GM21515 (cell line): ENCODE measurements at regions not wholly inside any gene's neighbourhood (a gene's known extent, or its start where the extent isn't known, plus 50 kb on each side); places are given as distances from the start of the nearest gene placed in this dataset.

Source experiments
- ATAC-seq: cut with Tn5 transposase; IDR thresholded peaks from one replicate; pipeline ENCODE4 v1.9.1; 2021; ENCODE audit not compliant: unreplicated experiment

DNA sequence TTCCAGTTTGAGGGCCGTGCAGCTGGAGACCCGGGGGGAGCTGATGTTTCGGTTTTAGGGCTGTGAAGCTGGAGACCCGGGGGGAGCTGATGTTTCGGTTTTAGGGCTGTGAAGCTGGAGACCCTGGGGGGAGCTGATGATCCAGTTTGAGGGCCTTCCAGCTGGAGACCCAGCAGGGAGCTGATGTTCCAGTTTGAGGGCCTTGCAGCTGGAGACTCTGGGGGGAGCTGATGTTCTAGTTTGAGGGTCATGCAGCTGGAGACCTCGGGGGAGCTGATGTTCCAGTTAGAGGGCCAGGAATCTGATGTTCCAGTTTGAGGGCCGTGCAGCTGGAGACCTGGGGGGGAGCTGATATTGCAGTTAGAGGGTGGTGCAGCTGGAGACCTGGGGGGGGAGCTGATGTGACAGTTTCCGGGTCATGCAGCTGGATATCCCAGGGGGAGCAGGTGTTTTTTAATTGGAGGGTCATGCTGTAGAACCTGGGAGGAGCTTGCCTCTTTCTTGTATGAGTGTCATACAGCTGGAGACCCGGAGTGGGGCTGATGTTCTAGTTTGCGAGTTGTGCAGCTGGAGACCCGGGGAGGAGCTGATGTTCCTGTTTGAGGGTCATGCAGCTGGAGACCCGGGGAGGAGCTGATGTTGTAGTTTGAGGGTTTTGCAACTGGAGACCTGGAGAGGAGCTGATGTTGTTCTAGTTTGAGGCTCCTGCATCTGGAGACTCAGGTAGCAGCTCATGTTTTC is 153.2 kb downstream of the RTP5 start:
- no peak for ATAC-seq

DNA sequence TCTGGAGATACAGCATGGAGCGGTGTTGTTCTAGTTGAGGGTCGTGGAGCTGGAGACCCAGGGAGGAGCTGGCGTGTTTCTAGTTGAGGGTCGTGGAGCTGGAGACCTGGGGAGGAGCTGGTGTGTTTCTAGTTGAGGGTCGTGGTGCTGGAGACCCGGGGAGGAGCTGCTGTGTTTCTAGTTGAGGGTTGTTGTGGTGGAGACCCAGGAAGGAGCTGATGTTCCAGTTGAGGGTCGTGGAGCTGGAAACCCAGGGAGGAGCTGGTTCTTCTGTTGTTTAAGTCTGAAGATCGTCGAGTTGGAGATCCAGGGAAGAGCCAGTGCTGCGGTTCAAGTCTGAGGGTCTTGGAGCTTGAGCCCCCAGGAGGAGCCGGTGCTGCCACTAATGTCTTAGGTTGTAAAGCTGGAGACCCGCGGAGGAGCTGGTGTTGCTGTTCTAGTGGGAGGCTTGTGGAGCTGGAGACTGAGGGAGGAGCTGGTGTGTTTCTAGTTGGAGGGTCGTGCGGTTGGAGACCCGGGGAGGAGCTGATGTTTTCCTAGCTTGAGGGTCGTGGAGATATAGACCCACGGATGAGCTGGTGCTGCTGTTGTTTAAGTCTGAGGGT is 155.3 kb downstream of the RTP5 start:
- no peak for ATAC-seq

DNA sequence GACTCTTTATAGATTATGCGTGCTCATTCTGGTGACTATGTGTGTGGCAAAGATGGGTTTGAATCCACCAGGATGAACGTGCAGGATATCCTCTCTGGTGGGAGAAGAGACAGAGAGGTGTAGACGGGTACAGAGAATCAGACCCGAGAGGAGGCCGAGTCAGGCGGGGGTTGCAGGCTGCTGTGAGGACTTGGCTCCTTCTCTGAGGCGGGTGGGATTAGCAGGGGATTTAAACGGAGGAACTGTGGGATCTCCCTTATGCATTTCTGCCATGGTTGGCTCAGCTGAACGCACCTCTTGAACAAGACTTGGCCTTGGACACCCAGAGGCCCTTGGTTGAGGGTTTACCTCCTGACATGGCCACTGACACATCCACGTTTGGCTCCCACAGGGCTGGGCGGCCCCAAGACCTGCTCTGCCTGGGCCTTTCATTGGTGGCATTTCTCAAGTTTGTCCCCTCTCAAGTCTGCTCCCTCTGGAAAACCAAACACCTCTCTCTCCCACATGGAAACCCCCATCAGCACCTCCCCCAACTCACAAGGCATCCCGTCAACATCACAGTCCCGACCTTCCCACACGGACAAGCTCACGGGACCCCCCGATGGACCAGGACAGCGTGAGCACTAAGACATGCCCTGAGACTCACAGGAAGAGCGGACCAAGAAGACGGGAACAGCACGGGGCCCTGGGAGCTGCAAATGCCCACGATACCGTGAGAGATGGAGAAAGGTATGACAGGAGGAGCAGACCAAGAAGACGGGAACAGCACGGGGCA is 158.3 kb downstream of the RTP5 start:
- ATAC-seq = no peak

DNA sequence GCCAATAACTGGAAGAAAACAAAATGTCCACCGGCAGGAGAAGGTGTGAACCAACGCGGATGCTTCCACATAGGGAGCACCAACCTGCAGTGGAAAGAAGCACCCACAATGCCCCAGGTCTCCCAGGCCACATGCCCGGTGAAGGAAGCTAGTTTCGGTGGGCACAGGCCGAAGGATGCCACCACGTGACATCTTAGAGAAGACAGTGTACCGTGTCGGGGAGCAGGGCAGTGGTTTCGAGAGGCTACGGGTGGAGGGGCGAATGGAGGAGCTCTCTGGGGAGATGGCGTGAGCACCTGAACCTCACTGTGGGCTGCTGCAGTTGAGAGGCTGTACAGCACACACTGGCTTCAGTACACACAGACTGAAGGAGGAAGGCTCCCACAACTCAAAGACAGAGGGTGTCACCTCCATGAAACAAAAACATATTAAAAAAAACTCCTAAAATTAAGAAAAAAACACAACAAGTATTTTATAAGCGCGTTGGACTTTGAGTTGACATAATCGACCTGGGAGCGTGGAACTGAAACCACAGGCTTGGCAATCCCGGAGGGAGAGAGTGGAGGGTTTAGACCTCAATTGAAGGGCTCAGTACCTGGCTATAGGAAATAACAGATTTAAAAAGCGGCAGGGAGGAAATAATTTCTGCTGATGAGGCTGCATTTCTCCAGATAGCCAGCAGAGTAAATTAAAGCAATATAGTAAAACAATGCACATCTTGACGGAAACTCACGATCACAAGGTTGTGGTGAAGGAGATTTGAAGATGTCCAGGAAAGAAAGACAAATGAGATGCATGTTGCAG is 160.1 kb downstream of the RTP5 start:
- no peak for ATAC-seq

DNA sequence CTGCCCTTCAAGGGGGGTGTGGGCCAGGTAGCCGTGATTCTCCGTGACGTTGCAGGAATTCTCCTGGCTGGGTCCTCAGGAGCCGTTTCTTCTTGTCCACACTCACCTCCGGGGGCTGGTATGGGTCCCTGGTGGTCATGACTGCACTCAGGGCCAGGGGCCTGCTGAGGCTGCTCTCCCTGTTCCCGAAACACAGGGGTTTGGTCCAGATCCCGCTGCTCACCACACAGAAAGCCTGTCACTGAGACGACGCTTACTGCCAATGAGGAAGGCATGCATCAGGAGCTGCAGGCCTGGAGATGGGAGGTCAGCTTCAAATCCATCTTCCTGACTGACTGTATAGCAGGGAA is 160.7 kb downstream of the RTP5 start:
- no peak for ATAC-seq

DNA sequence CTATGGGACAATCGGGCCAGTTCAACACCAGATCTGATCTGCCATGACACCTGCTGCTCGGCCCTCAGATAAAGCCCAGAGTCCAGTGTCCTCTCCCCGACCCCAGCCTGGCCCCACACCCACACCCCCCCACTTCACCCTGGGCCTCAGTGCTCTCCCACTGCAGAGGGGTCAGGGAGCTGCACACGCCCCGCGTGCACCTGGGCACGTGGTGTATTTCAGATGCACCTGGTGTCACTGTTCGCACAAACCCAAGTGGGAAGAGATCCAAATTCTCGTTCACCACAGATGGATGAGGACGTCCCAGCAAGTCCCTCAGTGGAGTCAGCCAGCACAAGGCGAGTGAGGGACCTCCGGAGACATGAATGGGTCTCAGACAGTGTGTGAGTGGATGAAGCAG is 161.3 kb downstream of the RTP5 start:
- ATAC-seq = no peak

DNA sequence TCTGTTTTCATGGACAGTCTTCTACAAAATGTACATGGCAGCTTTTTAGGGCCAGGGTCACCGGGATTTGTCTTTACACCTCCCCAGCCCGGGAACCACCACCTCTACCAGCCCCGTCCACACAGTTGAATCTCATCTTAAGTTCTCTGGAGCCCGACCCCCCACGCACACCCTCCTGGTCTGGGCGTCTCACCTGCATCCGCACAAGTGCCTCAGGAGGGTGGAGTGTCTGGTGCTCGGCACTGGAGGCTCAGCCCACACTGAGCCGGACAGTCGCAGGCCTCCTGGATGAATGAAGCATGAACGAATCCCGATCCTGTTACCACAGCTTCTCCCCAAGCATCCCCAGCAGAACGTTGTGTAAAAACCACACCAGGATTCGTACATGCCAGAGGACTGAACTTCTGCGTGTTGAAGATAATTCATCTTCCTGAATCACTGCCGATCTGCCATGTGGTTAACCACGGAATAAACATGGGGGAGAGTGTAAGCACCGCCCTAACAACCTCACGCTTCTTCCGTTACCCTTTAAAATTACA is 162.0 kb downstream of the RTP5 start:
- ATAC-seq = no peak

DNA sequence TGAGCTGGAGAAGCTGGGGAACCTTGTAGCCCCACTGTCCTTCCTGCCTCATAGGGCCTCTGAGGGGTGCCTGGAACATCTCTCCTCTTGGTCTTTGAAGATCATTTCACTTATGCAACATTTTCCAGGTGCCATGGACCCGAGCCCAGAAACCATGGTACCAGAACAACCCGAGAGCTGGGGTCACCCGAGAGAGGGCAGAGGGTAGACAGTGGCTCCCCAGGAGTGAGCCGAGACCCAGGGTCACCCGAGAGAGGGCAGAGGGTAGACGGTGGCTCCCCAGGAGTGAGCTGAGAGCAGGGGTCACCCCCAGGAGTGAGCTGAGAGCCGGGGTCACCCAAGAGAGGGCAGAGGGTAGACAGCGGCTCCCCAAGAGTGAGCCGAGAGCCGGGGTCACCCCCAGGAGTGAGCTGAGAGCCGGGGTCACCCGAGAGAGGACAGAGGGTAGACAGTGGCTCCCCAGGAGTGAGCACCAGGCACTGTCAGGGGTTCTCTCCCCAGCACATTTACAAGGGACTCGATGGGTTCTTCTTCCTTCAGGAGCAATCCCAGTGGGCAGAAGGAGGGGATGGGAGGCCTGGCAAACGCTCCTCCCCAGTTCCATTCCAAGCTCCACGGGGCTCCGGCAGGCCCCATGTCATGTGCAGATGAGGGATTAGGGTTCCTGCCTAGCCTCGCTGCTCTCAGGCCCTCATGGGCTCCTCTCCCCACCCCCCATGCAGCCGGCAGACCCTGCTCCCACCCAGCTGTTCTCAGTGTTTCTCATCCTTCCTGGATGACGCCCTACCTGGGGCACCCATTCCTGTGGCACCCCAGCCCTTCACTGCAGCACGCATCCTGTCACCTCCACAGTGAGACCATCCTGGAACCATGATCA is 163.5 kb downstream of the RTP5 start:
- no peak for ATAC-seq

DNA sequence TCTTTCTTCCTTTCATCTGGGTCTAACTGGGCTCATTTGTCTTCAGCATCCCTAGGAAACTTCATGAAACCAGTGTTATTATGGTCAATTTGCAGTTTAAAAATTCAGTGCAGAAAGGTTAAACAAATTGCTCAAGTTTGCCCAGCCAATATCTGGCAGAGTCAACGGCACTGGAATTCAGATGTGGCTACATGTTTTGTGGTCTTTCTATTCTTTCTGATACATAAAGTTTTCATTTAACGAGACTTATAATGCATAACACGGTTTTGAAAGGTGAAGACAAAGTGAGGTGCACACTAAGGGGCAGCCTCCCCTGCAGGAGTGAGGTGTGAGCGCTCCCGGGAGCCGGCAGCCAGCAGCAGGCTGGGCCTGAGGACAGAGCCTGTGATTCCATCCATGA is 164.6 kb downstream of the RTP5 start:
- no peak for ATAC-seq

DNA sequence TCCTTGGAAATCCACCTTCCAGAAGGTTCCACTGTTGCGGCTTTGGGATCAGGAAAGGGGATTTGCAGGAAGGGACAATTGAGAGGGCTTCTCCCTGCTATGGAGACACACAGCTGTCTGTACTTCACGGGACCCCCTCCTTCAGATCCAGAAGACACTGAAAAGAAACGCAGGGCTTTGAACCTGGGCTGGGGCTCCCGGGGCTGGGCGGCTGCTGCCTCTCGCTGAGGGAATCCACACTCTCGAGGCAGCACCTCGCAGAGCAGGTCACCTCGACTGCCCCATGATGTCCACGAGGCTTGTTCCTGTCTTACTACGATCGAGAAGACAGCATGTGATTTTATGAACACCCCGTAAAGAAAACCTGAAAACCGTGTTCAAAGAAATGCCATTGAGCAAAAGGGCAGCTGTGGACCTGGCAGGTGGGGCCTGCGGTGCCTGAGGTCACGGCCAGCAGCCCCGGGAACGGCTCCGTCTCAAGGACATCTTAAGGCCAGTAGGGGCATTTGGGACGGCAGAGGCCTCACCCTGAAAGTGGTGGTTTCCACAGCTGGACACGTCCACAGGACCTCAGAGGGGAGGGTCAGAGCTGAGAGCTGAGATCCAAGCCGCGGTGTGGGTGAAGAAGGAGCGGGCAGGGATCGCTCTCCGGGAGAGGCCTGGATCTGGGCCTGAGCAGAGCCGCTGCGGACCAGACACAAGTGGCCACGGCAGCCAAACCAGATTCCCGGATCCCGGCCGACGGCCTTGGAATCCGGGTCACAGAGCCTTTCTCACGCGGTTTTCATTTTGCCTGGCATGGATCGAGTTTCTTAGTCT is 165.7 kb downstream of the RTP5 start:
- no peak for ATAC-seq

DNA sequence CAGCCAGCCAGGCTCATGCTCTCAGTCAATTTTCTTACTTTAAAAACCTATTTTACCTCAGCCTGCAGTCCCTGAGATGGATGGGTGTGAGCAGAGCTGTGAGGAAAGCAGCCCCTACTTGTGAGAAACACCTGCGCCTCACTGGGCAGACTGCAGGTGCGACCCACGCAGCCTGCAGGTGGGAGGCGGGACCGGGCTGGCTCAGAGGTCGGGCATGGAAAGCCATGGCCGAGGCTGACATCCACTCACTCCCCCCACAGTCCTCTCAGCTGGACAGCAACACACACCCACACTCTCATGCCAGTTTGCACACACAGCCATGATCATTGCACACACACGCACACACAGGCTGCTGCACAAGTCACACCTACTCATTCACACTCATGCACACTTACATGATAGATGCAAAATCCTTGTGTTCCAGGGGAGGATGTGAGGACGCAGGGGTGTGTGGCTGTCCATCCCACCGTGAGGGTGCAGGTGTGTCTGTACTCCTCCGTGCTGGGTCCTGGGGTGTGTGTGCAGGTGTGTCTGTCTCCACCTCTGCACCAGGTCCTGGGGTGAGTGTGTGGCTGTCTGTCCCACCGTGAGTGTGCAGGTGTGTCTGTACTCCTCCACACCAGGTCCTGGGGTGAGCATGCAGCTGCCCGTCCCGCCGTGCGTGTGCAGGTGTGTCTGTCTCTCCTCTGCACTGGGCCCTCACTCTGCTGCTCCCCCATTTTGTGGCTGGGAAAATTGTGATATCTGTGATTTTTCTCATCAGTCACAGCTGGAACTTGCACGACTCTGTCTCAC is 166.5 kb downstream of the RTP5 start:
- no peak for ATAC-seq

DNA sequence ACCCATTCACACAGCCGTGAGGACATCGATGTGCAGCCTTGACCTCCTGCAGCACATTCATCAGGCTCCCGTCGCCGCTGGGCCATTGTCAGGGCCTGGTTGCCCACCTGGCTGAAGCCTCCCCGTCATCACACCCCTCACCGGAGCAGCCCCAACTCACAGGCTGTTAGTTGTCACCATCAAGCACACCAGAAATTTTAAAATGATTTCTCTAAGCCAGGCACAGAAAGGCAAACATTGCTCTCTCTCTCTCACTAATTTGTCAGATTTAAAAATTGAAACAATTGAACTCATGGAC is 167.1 kb downstream of the RTP5 start:
- no peak for ATAC-seq

DNA sequence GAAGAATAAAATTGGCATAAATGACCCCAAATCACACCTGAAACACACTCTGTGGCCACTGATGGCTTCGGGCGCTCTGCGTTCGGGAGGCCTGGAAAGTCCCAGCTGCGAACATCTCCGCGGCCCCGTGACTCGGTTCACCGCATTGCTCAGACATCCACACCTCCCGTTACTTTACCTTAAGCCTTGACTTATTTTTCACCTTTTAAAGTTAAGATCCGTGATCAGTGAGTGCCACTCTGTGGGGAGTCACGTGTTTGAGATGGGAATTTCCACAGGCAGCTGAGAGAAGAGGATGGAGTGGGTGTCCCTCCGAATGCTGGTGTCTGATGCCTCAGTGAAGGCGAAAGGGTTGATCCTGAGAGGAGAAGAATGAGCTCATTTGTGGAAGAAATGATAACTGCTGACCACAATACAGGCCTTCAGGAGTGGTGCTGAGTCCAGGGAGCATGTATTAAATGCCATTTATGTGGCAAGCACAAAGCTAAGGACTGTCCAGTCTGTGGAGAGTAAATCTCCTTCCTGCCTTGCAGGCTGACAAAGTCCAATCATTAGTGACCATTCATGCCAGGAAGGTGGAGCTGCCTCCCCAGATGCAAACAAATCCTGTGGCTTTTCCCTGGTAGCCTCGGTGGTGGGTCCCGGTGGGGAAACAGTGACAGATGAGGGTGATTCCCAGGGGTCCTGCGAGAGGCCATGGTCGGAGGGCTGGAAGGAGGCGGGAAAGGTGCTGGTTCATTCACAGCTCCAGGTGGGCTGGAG is 168.8 kb downstream of the RTP5 start:
- ATAC-seq = no peak

DNA sequence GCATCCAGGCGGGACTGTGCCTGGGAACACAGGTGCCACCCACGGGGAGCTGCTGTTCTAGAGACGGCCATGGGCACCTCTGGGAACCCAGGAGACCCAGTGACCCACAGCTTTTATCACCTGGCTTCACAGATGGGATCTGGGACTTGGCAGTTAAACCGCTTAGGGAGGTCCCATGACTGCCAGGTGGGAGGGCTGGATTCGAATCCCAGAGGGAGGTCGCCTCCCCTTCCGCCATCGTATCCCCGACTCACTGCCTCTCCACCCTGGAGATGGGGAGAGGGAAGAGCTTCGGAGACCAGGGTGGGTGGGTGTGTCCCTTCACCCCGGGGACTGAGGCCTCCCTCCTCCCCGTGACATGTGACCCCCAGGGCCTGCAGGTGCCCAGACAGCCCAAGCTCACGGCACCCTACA is 169.4 kb downstream of the RTP5 start:
- ATAC-seq = no peak

DNA sequence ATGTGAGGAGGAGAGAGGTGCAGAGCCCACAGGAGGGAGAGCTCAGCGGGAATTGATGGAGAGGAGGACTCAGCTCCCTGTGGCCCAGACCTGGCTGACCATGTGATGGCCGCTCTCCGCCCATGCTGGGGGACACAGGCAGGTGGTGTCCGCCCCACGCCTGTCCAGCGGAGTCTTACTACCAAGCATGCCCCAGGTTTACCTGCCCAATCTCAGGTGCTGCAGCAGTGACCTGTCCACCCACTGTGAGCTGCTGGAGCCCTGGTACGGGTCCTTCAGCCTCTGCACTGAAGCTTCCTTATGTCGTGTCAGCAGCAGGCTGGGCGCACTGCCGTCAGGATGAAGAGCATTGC is 170.8 kb downstream of the RTP5 start:
- ATAC-seq = no peak

DNA sequence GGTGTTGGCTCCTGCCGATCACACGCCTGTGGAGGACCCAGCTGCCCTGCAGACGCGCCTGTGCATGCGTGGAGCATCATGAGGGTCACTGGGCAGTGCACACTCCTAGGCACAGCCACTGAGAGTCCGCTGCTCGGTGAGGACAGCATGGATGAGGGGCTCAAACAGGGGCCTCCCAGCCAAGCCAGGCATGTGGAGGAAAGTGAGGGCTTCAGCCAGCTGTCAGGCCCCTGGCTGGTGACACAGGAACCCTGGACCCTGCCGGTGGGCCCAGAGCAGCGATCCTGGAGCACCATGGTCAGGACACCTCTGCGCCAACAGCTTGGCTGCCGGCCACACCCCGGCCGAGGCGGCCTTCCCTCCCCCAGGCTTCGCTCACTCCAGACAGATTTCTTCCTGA is 171.2 kb downstream of the RTP5 start:
- no peak for ATAC-seq

DNA sequence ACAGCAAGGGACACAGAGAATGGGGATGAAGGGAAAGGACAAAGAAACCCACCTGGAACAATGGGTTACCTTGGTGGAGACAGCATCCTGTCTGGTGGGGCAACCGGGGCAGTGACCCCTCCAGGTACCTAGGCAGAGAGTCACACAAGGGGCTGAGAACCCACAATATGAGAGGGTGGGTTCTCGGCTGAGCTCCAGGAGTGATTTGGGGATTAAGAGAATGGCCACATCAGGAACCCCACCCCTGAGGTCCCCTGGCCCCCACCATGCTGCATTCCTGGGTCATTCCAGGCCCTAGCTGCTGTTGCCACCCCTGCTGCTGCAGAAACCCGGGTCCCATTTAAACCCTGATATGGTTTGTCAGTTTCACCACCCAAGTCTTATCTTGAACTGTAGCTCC is 172.3 kb downstream of the RTP5 start:
- ATAC-seq = no peak
